Brain microvascular endothelial cell (primary cell): ENCODE measurements at regions not wholly inside any gene's neighbourhood (a gene's known extent, or its start where the extent isn't known, plus 50 kb on each side); places are given as distances from the start of the nearest gene placed in this dataset.

ENCODE experiments used
- DNase-seq: peaks from one replicate; pipeline ENCODE4 v3.0.0-alpha.2; 2020
- H3K27ac ChIP-seq: fragments of 250-450 bp; sonication (Bioruptor Pico); 2 replicates; pipeline ENCODE4 v1.5.1; 2020; ENCODE audit warnings: mild to moderate bottlenecking, moderate library complexity
- H3K27me3 ChIP-seq: fragments of 250-450 bp; sonication (Bioruptor Pico); replicated peaks from 2 replicates; pipeline ENCODE4 v1.5.1; 2020; ENCODE audit warnings: mild to moderate bottlenecking
- H3K36me3 ChIP-seq: fragments of 250-450 bp; sonication (Bioruptor Pico); replicated peaks from 2 replicates; pipeline ENCODE4 v1.5.1; 2020; ENCODE audit warnings: mild to moderate bottlenecking
- H3K4me3 ChIP-seq: 2 replicates; pipeline ENCODE4 v1.5.1; 2011; ENCODE audit warnings: low read depth, mild to moderate bottlenecking, control low read depth, low read length, moderate library complexity
- CTCF ChIP-seq: IDR thresholded peaks from 2 replicates; pipeline ENCODE4 v1.5.1; 2011; ENCODE audit warnings: low read depth, mild to moderate bottlenecking, moderate library complexity, low read length, control low read depth, inconsistent platforms; ENCODE audit errors: missing control alignments
- in situ Hi-C: cut with HindIII; loops from 2 replicates; pipeline ENCODE4 v1.10.0; 2017; ENCODE audit warnings: low sequenced_read_pairs, low pct_ligation_motif_present

DNA sequence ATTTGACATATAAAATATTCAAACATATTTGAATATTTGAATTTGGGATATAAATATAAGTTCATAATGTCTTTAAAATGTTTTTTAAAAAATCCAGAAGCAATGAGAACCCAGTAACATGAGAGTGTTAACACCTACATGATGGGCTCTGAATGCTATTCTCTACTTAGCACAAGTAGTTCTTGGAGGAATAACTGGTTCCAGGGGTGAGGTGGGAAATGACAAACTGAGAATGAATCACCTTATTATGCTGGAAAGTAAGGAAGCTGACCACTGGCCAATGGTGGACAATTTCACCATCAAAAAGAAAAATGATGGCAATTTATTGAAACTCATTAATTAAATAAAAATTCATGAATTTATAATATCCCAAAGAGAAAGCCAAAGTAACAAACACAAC is 79.6 kb upstream of the NABP1 start:
- Histone ChIP-seq H3K36me3 (no peaks in the 10 kb centered on the region), H3K27me3 (no peaks in the 10 kb centered on the region), H3K27ac (no peak overlapping the region), H3K4me3 (no peak overlapping the region)
- in situ Hi-C loops = no loop called here
- no peak for TF ChIP-seq CTCF
- no peak for DNase-seq

GRCh38 chr2:191601060-191601459 is 76.9 kb upstream of the NABP1 start:
- no peaks in the 10 kb centered on the region for H3K27me3 ChIP-seq
- no peaks in the 10 kb centered on the region for H3K36me3 ChIP-seq
- H3K27ac ChIP-seq = no peak overlapping the region
- in situ Hi-C loops = no loop called here
- no peak overlapping the region for H3K4me3 ChIP-seq
- no peak for TF ChIP-seq CTCF
- DNase-seq = no peak

GRCh38 chr2:191604154-191604553 is 73.8 kb upstream of the NABP1 start:
- Histone ChIP-seq H3K4me3 (no peak overlapping the region), H3K27ac (no peak overlapping the region), H3K36me3 (no peaks in the 10 kb centered on the region), H3K27me3 (no peaks in the 10 kb centered on the region)
- TF ChIP-seq CTCF = no peak
- DNase-seq = no peak
- in situ Hi-C loops = no loop called here

DNA sequence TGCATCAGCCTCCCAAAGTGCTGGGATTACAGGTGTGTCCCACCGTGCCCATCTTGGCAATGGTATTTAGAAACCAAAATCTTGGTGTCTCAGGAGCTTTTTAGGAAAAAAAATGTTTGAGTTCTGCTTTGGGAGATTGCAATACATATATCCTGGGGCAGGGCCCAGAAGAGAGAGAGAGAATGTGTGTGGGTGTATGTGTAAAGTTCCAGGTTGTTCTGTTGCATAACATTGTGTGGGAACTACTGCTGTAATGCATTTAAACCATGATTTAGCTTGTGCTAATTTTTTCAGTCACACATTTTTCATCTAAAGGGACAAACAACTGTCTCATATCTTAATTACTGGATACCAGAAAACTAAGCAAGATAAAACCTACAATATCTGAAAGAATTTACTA is 70.8 kb upstream of the NABP1 start:
- Histone ChIP-seq H3K4me3 (no peak overlapping the region), H3K27me3 (no peaks in the 10 kb centered on the region), H3K27ac (no peak overlapping the region), H3K36me3 (no peaks in the 10 kb centered on the region)
- no peak for DNase-seq
- in situ Hi-C loops = no loop called here
- TF ChIP-seq CTCF = no peak

DNA sequence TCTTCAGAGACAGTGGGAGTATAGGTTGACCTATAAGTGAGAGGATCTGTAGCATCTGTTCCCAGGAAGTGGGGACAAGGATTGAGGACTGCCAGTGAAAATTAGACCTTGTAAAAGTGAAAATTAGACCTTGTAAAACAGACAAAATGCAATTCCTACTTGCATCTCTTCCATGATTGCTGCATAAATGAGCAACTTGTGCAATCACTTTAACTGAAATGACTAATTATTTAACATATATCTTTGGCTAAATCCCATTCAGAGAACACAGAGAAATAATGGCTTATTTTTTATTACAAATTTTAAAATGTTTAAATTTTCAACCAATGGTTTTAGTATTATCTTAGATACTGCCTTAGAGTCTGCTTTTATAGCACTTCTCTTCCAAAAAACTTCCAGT is 67.2 kb upstream of the NABP1 start:
- Histone ChIP-seq H3K36me3 (no peaks in the 10 kb centered on the region), H3K4me3 (no peak overlapping the region), H3K27ac (no peak overlapping the region), H3K27me3 (no peaks in the 10 kb centered on the region)
- no peak for DNase-seq
- in situ Hi-C loops = no loop called here
- TF ChIP-seq CTCF = no peak

DNA sequence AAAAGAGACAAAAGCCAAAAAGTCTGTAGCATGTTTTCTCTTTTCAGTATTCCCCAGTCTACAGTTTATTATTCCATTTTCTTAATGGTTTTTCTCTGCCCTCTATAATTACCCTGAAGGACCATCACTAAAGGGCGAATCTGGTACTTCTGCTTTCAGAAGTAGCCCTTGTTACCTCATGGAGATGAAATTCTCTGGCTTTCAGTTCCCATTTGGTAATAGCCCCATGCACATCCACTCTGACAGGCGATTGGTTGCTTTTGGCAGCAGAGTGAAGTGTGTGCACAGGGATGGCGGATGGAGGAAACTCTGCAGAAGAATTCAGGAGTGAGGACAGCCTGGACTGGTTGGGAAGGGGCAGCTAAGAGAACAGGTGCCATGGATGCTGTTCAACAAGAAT is 66.3 kb upstream of the NABP1 start:
- DNase-seq = no peak
- Histone ChIP-seq H3K27ac (no peak overlapping the region), H3K4me3 (no peak overlapping the region), H3K36me3 (no peaks in the 10 kb centered on the region), H3K27me3 (no peaks in the 10 kb centered on the region)
- TF ChIP-seq CTCF = no peak
- in situ Hi-C loops = no loop called here
